Ovary (tissue), 7 donors: ENCODE measurements at regions not wholly inside any gene's neighbourhood (a gene's known extent, or its start where the extent isn't known, plus 50 kb on each side); places are given as distances from the start of the nearest gene placed in this dataset.
"Not testable (repeated sequence)": the region's sequence is repeated elsewhere in the genome, so short reads cannot be mapped to it uniquely, and the experiment has no call there.

Source experiments
- DNase-seq, 5 donors: peaks; one replicate each; pipeline ENCODE4 v3.0.0-alpha.2; 2019 to 2020
- H3K27ac ChIP-seq, 2 donors: fragments of 200-600 bp; one replicate each; pipeline versions ENCODE4 v1.5.1 to v1.8.0; 2019 to 2022
- H3K27me3 ChIP-seq: fragments of 200-600 bp; one replicate; pipeline ENCODE4 v1.8.0; 2022
- H3K36me3 ChIP-seq: fragments of 200-600 bp; sonication (generic); one replicate; pipeline ENCODE4 v1.5.1; 2019
- H3K4me1 ChIP-seq: one replicate; pipeline ENCODE4 v1.8.1; 2013; ENCODE audit warnings: mild to moderate bottlenecking, moderate library complexity; ENCODE audit not compliant: insufficient read depth
- H3K4me3 ChIP-seq: fragments of 200-600 bp; sonication (generic); one replicate; pipeline ENCODE4 v1.5.1; 2017
- H3K9me3 ChIP-seq, 2 donors: fragments of 200-600 bp in 1 of 2; sonication (generic) in 1 of 2; one replicate each; pipeline versions ENCODE4 v1.5.1 to v1.8.1; 2013 to 2019; ENCODE audit warnings: mild to moderate bottlenecking in 1 of 2, moderate library complexity in 1 of 2
- CTCF ChIP-seq, 3 donors: fragments of 450-650 bp in 2 of 3; fragments of 200-600 bp in 1 of 3; IDR thresholded peaks; one replicate each; pipeline versions ENCODE4 v1.5.1 to v1.8.0; 2016 to 2022; ENCODE audit warnings: antibody characterized with exemption in 3 of 3, mild to moderate bottlenecking in 1 of 3
- EP300 ChIP-seq: sonication (generic); formaldehyde crosslinking; IDR thresholded peaks from one replicate; pipeline ENCODE4 v1.6.1; 2017; ENCODE audit warnings: antibody characterized with exemption
- POLR2A ChIP-seq: fragments of 450-650 bp; IDR thresholded peaks from one replicate; pipeline ENCODE4 v1.6.1; 2017; ENCODE audit warnings: antibody characterized with exemption, mild to moderate bottlenecking, moderate library complexity
- WGBS, 3 donors: extraction: QIAGEN DNeasy Blood & Tissue Kit in 1 of 3; methylation state at CpG; one replicate each; pipeline versions ENCODE4 v1.1.5 to v1.1.7; 2013 to 2017; 5-methylcytosine and 5-hydroxymethylcytosine counted together
- intact Hi-C, 4 donors: fragments of 100-400 bp; cut with DNase I; formaldehyde crosslinking; loops; one replicate each; pipeline versions ENCODE4 v1.11.0 to v1.15.1; 2022 to 2023
- donor health status: DM: no; HTN: no; CAD: no; lungs with moderate emphysema.
- donor health status: DM: no; HTN: no; CAD: no.
- donor health status: Bipolar disorder and iron deficiency.
- donor health status: DM: no; HTN: no; CAD: no.
- donor health status: DM: yes; HTN: yes; CAD: no.

- 81 to 88% (median 81%) methylated on average over 3 of the region's 3 CpGs for WGBS, 3 donors
- intact Hi-C loops, result no loop called here
- H3K4me3 ChIP-seq, result no peak overlapping the region
- H3K27me3 ChIP-seq, result no peaks in the 10 kb centered on the region
- H3K36me3 ChIP-seq, result no peaks in the 10 kb centered on the region
- no peak overlapping the region for H3K27ac ChIP-seq
- DNase-seq, result no peak
- no peak for TF ChIP-seq EP300
- no peak for TF ChIP-seq POLR2A
- TF ChIP-seq CTCF (IDR thresholded peaks at IDR 0.05), result no peak
- no peaks in the 10 kb centered on the region for H3K4me1 ChIP-seq
- no peaks in the 10 kb centered on the region for H3K9me3 ChIP-seq
Measured at GRCh38 chr1:99439433-99440075, 175.3 kb downstream of the PLPPR4 start.

- Histone ChIP-seq H3K9me3 (no peaks in the 10 kb centered on the region), H3K27me3 (no peaks in the 10 kb centered on the region), H3K36me3 (no peaks in the 10 kb centered on the region), H3K27ac (no peak overlapping the region), H3K4me3 (no peak overlapping the region), H3K4me1 (no peaks in the 10 kb centered on the region)
- WGBS, 3 donors, result 57 to 66% (median 60%) methylated on average over 6 of the region's 6 CpGs
- TF ChIP-seq CTCF (IDR thresholded peaks at IDR 0.05) (no peak), EP300 (no peak), POLR2A (no peak)
- intact Hi-C loops, result no loop called here
- DNase-seq, result no peak
Measured at GRCh38 chr1:99441299-99442095, 177.2 kb downstream of the PLPPR4 start.

- H3K27ac ChIP-seq, H3K27me3 ChIP-seq, intact Hi-C loops, DNase-seq, H3K4me3 ChIP-seq, H3K4me1 ChIP-seq, H3K36me3 ChIP-seq, H3K9me3 ChIP-seq: not testable (repeated sequence)
- WGBS, 3 donors, result 93 to 95% (median 93%) methylated on average over 6 of the region's 6 CpGs
Measured at GRCh38 chr1:99444211-99444927, 180.1 kb downstream of the PLPPR4 start.

- Histone ChIP-seq H3K27me3 (no peaks in the 10 kb centered on the region), H3K9me3 (no peaks in the 10 kb centered on the region), H3K36me3 (no peaks in the 10 kb centered on the region), H3K4me1 (no peaks in the 10 kb centered on the region), H3K4me3 (no peak overlapping the region), H3K27ac (no peak overlapping the region)
- no peak for TF ChIP-seq POLR2A
- no peak for TF ChIP-seq EP300
- no peak for TF ChIP-seq CTCF (IDR thresholded peaks at IDR 0.05)
- no peak for DNase-seq
- intact Hi-C loops, result no loop called here
Measured at GRCh38 chr1:99445071-99445470, 180.8 kb downstream of the PLPPR4 start.
